ENCODE measurements at regions not wholly inside any gene's neighbourhood (a gene's known extent, or its start where the extent isn't known, plus 50 kb on each side); places are given as distances from the start of the nearest gene placed in this dataset.

DNA sequence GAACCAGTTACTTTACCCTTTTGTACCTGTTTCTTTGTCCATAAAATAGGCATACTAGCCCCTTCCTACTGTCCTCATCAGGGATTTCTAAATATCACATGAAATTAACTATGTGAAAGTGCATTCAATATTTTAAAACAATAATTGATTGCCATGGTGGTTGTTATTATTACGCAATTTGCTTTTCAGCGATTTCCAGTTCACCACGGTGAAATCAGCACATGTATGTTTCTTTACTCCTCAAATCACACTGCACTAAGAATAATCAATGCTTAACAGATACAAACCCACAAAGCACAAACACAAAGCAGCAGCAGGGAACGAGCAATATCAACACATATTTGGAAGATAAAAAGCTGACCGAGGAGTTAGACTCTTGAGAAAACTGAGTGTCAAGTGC lies 371.3 kb upstream of the NOCT start:
- DNase-seq (ENCODE audit: low spot score), result no peak
- TF ChIP-seq, protein P1, sequence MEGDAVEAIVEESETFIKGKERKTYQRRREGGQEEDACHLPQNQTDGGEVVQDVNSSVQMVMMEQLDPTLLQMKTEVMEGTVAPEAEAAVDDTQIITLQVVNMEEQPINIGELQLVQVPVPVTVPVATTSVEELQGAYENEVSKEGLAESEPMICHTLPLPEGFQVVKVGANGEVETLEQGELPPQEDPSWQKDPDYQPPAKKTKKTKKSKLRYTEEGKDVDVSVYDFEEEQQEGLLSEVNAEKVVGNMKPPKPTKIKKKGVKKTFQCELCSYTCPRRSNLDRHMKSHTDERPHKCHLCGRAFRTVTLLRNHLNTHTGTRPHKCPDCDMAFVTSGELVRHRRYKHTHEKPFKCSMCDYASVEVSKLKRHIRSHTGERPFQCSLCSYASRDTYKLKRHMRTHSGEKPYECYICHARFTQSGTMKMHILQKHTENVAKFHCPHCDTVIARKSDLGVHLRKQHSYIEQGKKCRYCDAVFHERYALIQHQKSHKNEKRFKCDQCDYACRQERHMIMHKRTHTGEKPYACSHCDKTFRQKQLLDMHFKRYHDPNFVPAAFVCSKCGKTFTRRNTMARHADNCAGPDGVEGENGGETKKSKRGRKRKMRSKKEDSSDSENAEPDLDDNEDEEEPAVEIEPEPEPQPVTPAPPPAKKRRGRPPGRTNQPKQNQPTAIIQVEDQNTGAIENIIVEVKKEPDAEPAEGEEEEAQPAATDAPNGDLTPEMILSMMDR (IDR thresholded peaks at IDR 0.05; ENCODE audit: borderline replicate concordance, control extremely low read depth, extremely low read depth, insufficient read depth, missing control alignments), result no peak
- in situ Hi-C loops (cut with MboI; ENCODE audit: low sequenced_read_pairs, unreplicated experiment), result no loop called here

DNA sequence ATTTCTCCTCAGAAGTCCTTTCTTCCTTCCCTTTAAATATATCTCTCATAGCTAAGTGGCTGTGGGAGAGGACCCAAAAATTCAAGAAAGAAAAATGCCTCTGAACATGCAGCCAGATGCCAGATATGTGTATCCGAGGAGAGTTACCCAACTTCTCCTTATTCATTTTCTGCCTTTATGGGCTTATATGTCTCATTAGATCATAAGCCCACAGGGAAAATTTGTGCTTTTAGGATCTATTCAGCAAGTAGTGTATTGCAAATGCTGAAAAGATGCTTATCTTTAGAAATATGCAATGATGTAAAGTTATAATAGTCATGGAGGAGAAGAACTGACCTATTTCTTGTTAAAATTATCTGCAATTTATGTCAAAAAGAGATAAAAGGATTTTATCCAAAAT lies 371.8 kb upstream of the NOCT start:
- DNase-seq (ENCODE audit: low spot score), result no peak
- TF ChIP-seq, protein P1 (IDR thresholded peaks at IDR 0.05; ENCODE audit: borderline replicate concordance, control extremely low read depth, extremely low read depth, insufficient read depth, missing control alignments), result no peak
- in situ Hi-C loops (cut with MboI; ENCODE audit: low sequenced_read_pairs, unreplicated experiment), result no loop called here

DNA sequence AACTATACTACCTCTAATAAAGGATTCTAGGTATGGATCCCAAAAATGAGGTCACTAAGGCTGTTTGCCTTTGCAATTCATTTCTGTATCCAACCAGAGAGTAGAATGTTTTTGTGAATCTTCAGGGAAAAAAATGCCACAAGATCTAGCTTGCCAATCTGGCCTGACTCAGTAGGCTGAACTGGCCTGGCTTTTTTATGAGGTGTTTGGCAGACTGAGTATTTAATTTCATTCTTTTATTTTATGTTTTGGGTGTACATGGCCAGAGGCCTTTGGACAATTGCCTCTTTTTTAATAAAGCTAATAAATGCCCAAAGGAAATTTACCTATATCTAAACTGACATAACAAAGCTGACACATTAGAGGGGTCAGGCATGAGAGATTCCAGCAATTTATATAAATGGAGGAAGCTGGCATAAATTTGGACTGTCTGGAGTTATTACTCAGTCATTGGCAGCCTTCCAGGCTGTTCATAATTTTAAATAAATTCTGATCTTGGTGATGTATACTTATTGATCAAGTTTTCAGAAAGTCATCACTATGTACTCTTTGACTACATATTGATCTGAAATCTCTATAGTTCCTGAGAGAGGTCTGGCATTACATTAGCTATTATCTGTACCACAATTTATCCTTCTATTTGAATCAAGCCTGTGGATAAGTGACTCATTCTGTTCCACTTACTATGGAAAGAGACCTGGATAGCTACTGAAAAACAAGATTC lies 376.4 kb upstream of the NOCT start:
- in situ Hi-C loops (cut with MboI; ENCODE audit: low sequenced_read_pairs, unreplicated experiment), result no loop called here
- TF ChIP-seq, protein P1 (IDR thresholded peaks at IDR 0.05; ENCODE audit: borderline replicate concordance, control extremely low read depth, extremely low read depth, insufficient read depth, missing control alignments), result no peak
- DNase-seq (ENCODE audit: low spot score), result no peak

DNA sequence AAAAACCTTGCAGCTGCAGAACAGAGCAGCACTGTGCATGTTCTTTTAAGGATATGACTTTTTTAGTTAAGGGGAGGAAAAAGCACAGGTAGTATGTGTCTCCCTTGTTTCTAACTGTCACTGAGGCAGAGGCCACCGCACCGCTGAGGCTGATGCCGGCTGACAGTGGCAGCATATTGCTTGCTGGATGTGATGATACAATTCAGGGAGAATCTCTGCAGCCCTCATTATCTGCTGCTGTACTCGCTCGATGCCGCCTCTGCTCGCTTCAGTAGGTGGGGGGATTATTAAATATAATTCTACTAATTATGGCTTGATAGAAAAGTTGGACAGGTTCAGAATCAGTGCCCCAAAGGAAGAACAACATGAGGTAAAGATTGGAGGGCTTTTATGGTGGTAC lies 378.8 kb upstream of the NOCT start:
- no peak for DNase-seq (ENCODE audit: low spot score)
- TF ChIP-seq, protein P1 (IDR thresholded peaks at IDR 0.05; ENCODE audit: borderline replicate concordance, control extremely low read depth, extremely low read depth, insufficient read depth, missing control alignments), result no peak
- in situ Hi-C loops (cut with MboI; ENCODE audit: low sequenced_read_pairs, unreplicated experiment), result no loop called here

DNA sequence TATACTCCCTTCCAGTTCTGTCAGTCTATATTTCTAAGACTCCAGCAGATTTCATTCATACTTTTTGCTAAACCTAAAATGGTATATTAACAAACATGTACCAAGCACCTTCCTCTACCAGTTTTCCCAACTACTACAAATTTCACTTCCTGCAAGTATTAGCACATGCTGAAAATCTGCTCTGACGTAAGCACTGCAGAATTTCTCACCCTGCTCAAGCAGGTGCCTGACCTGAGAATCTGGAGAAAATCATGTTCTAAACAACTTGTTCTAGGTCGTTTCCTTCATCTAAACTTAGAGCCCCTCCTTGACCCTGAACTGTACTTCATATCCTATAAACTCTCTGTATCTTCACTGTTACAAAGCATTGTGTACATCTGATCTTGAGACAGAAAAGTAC lies 380.7 kb upstream of the NOCT start:
- DNase-seq (ENCODE audit: low spot score), result no peak
- in situ Hi-C loops (cut with MboI; ENCODE audit: low sequenced_read_pairs, unreplicated experiment), result no loop called here
- TF ChIP-seq, protein P1 (IDR thresholded peaks at IDR 0.05; ENCODE audit: borderline replicate concordance, control extremely low read depth, extremely low read depth, insufficient read depth, missing control alignments), result no peak

DNA sequence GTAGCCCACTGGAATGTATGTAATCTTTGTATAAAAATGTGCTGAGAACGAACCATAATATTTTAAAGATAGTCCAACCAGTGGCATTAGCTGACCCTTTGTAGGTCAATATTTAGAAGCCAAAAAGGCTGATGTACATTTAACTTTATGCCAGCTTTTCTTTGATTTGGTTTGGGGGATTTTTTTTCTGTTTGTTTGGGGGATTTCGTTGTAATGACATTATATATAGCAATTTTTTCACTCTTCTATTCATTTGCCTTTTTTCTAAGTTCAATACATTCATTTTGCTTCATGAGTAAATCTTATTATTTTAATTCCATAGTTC lies 382.0 kb upstream of the NOCT start:
- DNase-seq (ENCODE audit: low spot score), result no peak
- TF ChIP-seq, protein P1 (IDR thresholded peaks at IDR 0.05; ENCODE audit: borderline replicate concordance, control extremely low read depth, extremely low read depth, insufficient read depth, missing control alignments), result no peak
- in situ Hi-C loops (cut with MboI; ENCODE audit: low sequenced_read_pairs, unreplicated experiment), result no loop called here

Measured in GM13976 (cell line).